Hepatocyte (in vitro differentiated cells): ENCODE measurements at regions not wholly inside any gene's neighbourhood (a gene's known extent, or its start where the extent isn't known, plus 50 kb on each side); places are given as distances from the start of the nearest gene placed in this dataset.

Experiments
- DNase-seq: peaks from one replicate; pipeline ENCODE4 v3.0.0-alpha.2; 2016; ENCODE audit warnings: low spot score
- H2AFZ ChIP-seq: fragments of 200-600 bp; sonication (generic); 2 replicates; pipeline ENCODE4 v1.6.0; 2016; ENCODE audit warnings: antibody characterized with exemption, mild to moderate bottlenecking
- H3K27ac ChIP-seq: fragments of 200-600 bp; sonication (generic); 2 replicates; pipeline ENCODE4 v1.5.1; 2016; ENCODE audit warnings: mild to moderate bottlenecking
- H3K27me3 ChIP-seq: fragments of 200-600 bp; sonication (generic); 2 replicates; pipeline ENCODE4 v1.6.1; 2016
- H3K36me3 ChIP-seq: fragments of 200-600 bp; sonication (generic); replicated peaks from 2 replicates; pipeline ENCODE4 v1.5.1; 2016; ENCODE audit warnings: low read depth; ENCODE audit not compliant: insufficient read depth
- H3K4me1 ChIP-seq: fragments of 200-600 bp; sonication (generic); 2 replicates; pipeline ENCODE4 v1.5.1; 2016; ENCODE audit warnings: mild to moderate bottlenecking, moderate library complexity; ENCODE audit not compliant: insufficient read depth
- H3K4me2 ChIP-seq: fragments of 200-600 bp; sonication (generic); 2 replicates; pipeline ENCODE4 v1.6.0; 2016
- H3K4me3 ChIP-seq: fragments of 200-600 bp; sonication (generic); 2 replicates; pipeline ENCODE4 v1.5.1; 2016; ENCODE audit warnings: mild to moderate bottlenecking
- H3K79me2 ChIP-seq: fragments of 200-600 bp; sonication (generic); 2 replicates; pipeline ENCODE4 v1.6.0; 2017; ENCODE audit warnings: mild to moderate bottlenecking
- H3K9me2 ChIP-seq: fragments of 200-600 bp; sonication (generic); replicated peaks from 2 replicates; pipeline ENCODE4 v1.6.0; 2017; ENCODE audit warnings: mild to moderate bottlenecking; ENCODE audit not compliant: insufficient read depth
- H3K9me3 ChIP-seq: fragments of 200-600 bp; sonication (generic); 2 replicates; pipeline ENCODE4 v1.5.1; 2016; ENCODE audit warnings: low read depth, mild to moderate bottlenecking
- H4K20me1 ChIP-seq: fragments of 200-600 bp; sonication (generic); 2 replicates; pipeline ENCODE4 v1.6.0; 2016; ENCODE audit warnings: mild to moderate bottlenecking; ENCODE audit not compliant: insufficient read depth, poor library complexity, severe bottlenecking
- EZH2 ChIP-seq: fragments of 200-600 bp; sonication (generic); IDR thresholded peaks from 2 replicates; pipeline ENCODE4 v1.6.1; 2016; ENCODE audit warnings: antibody characterized with exemption, mild to moderate bottlenecking, borderline replicate concordance
- EZH2phosphoT487 ChIP-seq: fragments of 200-600 bp; sonication (generic); IDR thresholded peaks from one replicate; pipeline ENCODE4 v1.6.1; 2018; ENCODE audit warnings: antibody characterized with exemption, mild to moderate bottlenecking, low read depth, moderate library complexity; ENCODE audit not compliant: unreplicated experiment, severe bottlenecking
- WGBS: methylation state at CpG from one replicate; pipeline ENCODE4 v1.1.6; 2016; ENCODE audit warnings: low lambda C conversion rate; ENCODE audit errors: missing lambda C conversion rate; 5-methylcytosine and 5-hydroxymethylcytosine counted together
- TF ChIP-seq, protein P1 (sequence below): fragments of 200-600 bp; sonication (generic); IDR thresholded peaks from 2 replicates; pipeline ENCODE4 v1.5.1; 2016; ENCODE audit warnings: antibody characterized with exemption, mild to moderate bottlenecking; ENCODE audit not compliant: poor library complexity

DNA sequence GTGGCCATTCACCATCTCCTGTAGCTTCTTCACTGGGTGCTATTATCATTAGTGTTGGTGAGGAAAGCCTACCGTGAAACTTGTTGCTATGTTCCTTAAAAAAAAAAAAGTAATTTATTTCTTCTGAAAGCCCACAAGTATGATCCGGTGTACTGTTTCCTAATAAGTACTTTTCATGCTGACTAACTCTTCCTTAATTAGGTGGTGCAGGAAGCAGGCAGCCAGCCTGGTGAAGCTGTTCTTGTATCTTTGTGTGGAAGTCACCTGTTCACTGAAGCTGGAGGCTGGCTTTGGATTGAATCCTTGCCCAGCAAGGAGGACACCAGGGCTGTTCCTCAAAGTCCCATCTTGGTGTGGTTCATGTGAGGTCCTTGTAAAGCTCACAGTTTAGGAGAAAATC, 321.7 kb upstream of the THSD7B start:
- Histone ChIP-seq H4K20me1 (no peaks in the 10 kb centered on the region), H3K4me1 (no peaks in the 10 kb centered on the region), H2AFZ (no peak overlapping the region), H3K9me2 (no peaks in the 10 kb centered on the region), H3K27ac (no peak overlapping the region), H3K4me3 (no peak overlapping the region), H3K4me2 (no peak overlapping the region), H3K36me3 (no peaks in the 10 kb centered on the region), H3K27me3 (no peaks in the 10 kb centered on the region), H3K79me2 (no peaks in the 10 kb centered on the region), H3K9me3 (no peaks in the 10 kb centered on the region)
- 88% methylated on average over 2 of the region's 2 CpGs for WGBS
- TF ChIP-seq EZH2 (no peak), EZH2phosphoT487 (no peak)
- TF ChIP-seq, protein P1, sequence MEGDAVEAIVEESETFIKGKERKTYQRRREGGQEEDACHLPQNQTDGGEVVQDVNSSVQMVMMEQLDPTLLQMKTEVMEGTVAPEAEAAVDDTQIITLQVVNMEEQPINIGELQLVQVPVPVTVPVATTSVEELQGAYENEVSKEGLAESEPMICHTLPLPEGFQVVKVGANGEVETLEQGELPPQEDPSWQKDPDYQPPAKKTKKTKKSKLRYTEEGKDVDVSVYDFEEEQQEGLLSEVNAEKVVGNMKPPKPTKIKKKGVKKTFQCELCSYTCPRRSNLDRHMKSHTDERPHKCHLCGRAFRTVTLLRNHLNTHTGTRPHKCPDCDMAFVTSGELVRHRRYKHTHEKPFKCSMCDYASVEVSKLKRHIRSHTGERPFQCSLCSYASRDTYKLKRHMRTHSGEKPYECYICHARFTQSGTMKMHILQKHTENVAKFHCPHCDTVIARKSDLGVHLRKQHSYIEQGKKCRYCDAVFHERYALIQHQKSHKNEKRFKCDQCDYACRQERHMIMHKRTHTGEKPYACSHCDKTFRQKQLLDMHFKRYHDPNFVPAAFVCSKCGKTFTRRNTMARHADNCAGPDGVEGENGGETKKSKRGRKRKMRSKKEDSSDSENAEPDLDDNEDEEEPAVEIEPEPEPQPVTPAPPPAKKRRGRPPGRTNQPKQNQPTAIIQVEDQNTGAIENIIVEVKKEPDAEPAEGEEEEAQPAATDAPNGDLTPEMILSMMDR, result no peak
- no peak for DNase-seq

DNA sequence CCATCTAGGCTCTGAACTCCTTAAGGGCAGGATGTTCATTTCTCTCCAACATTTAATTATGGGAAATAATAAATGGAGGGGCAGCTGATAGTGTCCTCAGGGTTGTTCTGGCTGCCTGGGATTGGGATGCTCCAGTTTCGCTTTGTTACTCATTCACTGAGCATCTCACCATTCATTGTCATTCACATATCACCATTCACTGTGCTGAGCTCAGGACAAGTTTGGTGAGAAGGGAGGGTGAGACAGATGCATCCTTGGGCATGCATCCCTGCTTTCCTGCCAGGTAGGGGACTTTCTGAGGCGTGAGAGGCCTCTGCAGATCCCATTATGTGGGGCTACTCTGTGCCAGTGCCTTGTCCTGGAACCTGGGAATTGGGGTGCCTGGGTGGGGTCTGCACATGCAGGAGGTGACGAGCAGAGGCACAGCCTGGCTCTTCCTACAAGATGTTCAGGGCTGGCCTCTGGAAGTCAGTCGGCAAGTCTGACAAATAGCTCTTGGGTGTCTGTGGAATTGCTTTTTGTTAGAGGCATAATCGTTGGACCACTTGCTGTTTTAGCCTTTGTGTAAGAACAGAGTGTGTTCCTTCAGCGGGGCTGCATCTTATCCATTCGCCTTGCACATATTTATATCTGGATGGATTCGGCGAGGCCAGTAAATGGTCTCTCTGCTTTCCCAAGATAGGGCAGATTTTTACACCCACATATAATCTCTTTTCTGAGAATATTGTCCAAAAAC, 323.2 kb upstream of the THSD7B start:
- no peaks in the 10 kb centered on the region for H3K9me2 ChIP-seq
- no peaks in the 10 kb centered on the region for H3K27me3 ChIP-seq
- no peaks in the 10 kb centered on the region for H4K20me1 ChIP-seq
- no peaks in the 10 kb centered on the region for H3K36me3 ChIP-seq
- no peaks in the 10 kb centered on the region for H3K9me3 ChIP-seq
- H2AFZ ChIP-seq, result no peak overlapping the region
- DNase-seq, result no peak
- TF ChIP-seq EZH2, result no peak
- TF ChIP-seq EZH2phosphoT487, result no peak
- TF ChIP-seq, protein P1, result no peak
- H3K4me2 ChIP-seq, result no peak overlapping the region
- H3K4me3 ChIP-seq, result no peak overlapping the region
- H3K79me2 ChIP-seq, result no peaks in the 10 kb centered on the region
- 85% methylated on average over 9 of the region's 9 CpGs for WGBS
- no peaks in the 10 kb centered on the region for H3K4me1 ChIP-seq
- no peak overlapping the region for H3K27ac ChIP-seq

DNA sequence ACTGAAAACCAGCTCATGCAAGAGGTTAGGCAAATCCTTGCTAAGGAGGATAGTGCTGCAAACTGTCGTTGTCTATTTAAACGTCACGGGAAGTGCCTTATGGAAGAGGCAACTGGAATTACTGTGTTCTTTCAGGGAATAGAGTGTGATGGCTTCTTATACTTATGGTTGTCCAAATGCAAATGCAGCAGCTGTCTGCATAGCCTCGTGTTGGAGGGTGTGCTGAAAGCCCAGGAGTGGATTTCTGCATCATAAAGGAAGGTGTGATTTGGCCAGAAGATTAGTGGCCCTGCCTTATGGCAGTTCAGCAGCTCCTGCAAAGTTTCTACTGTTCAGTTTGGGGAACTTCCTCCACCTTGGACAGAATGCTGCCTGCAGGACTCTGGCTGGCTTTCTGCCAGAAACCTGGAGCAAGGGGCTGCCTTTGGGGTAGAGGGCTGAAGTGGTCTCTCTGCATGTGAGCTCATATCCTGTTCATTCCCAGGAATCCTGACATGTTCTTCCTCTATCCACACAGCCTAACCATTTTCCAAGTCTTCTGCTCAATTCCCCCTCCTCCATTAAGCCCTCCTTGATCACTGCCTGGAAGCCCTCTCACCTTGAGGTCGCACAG, 321.2 kb upstream of the CXCR4 start:
- no peak overlapping the region for H3K27ac ChIP-seq
- H3K9me2 ChIP-seq, result no peaks in the 10 kb centered on the region
- H3K4me2 ChIP-seq, result no peak overlapping the region
- no peaks in the 10 kb centered on the region for H4K20me1 ChIP-seq
- no peaks in the 10 kb centered on the region for H3K79me2 ChIP-seq
- TF ChIP-seq, protein P1, result no peak
- TF ChIP-seq EZH2phosphoT487 (no peak), EZH2 (no peak)
- no peaks in the 10 kb centered on the region for H3K36me3 ChIP-seq
- no peaks in the 10 kb centered on the region for H3K9me3 ChIP-seq
- H2AFZ ChIP-seq, result no peak overlapping the region
- no peak overlapping the region for H3K4me3 ChIP-seq
- no peak for DNase-seq
- no peaks in the 10 kb centered on the region for H3K27me3 ChIP-seq
- WGBS, result 63% methylated on average over 5 of the region's 5 CpGs
- no peaks in the 10 kb centered on the region for H3K4me1 ChIP-seq
